ENCODE measurements at regions not wholly inside any gene's neighbourhood (a gene's known extent, or its start where the extent isn't known, plus 50 kb on each side); places are given as distances from the start of the nearest gene placed in this dataset.

GRCh38 chr1:106889059-106889458 is 167.4 kb upstream of the PRMT6 start:
- H3K36me3 ChIP-seq (replicated peaks in 1 of 2; ENCODE audit: control insufficient read depth in 1 of 2, insufficient read depth in 2 of 2, low read length in 2 of 2), result no peaks in the 10 kb centered on the region
- ChIA-PET POLR2A (no interaction called here), CTCF (ENCODE audit: low intra/inter-chr PET ratio, low total read pairs) (no interaction called here)
- no peaks in the 10 kb centered on the region for H3K27me3 ChIP-seq (ENCODE audit: control insufficient read depth in 1 of 2, insufficient read depth in 2 of 2, low read length in 2 of 2)
- no peak overlapping the region for H3K27ac ChIP-seq (ENCODE audit: extremely low read length, insufficient read depth, low read length)
- H3K4me2 ChIP-seq (ENCODE audit: low read depth, low read length), result no peak overlapping the region
- 0% methylated on average over 1 of the region's 1 CpG for whole genome bisulfite sequencing (ENCODE audit: low lambda C conversion rate)
- DNase-seq (ENCODE audit: low spot score), result no peak
- no peak for TF ChIP-seq ZFP91 (CRISPR knock-in tag; IDR thresholded peaks at IDR 0.05; ENCODE audit: borderline replicate concordance)
- no peak for TF ChIP-seq ZNF879 (CRISPR knock-in tag; IDR thresholded peaks at IDR 0.05)
- TF ChIP-seq ZC3H13 (CRISPR knock-in tag; IDR thresholded peaks at IDR 0.05), result no peak
- TF ChIP-seq ZBTB1 (CRISPR knock-in tag; IDR thresholded peaks at IDR 0.05; ENCODE audit: borderline replicate concordance), result no peak
- no peak for TF ChIP-seq ZMYM4 (CRISPR knock-in tag; IDR thresholded peaks at IDR 0.05)
- TF ChIP-seq SAP130 (CRISPR knock-in tag; IDR thresholded peaks at IDR 0.05; ENCODE audit: low read depth), result no peak
- TF ChIP-seq MIXL1 (CRISPR knock-in tag; IDR thresholded peaks at IDR 0.05), result no peak
- TF ChIP-seq LBX2 (CRISPR knock-in tag; IDR thresholded peaks at IDR 0.05; ENCODE audit: borderline replicate concordance), result no peak
- no peak for TF ChIP-seq ZNF232 (CRISPR knock-in tag; IDR thresholded peaks at IDR 0.05; ENCODE audit: borderline replicate concordance)
- TF ChIP-seq CHCHD3 (CRISPR knock-in tag; IDR thresholded peaks at IDR 0.05), result no peak
- no peak for TF ChIP-seq AGO1 (IDR thresholded peaks at IDR 0.05; ENCODE audit: low read depth, low read length, poor library complexity, severe bottlenecking)
- no peak for TF ChIP-seq TRIM22 (IDR thresholded peaks at IDR 0.05)
- no peak for TF ChIP-seq ZNF646 (CRISPR knock-in tag; IDR thresholded peaks at IDR 0.05)
- no peak overlapping the region for H3K4me3 ChIP-seq (replicated peaks in 1 of 3; ENCODE audit: insufficient read depth in 1 of 3, low read depth in 2 of 3, low read length in 3 of 3)
- no TSS peak for BruUV-seq (replicated peaks)
- no peak for FAIRE-seq
- in situ Hi-C loops (cut with HindIII; ENCODE audit: extremely low pct_ligation_motif_present, low pct_unique_long_range_greater_than_20kb), result no loop called here
- no peak for ATAC-seq
- H2AFZ ChIP-seq (ENCODE audit: low read length), result no peak overlapping the region
- H3K9ac ChIP-seq (ENCODE audit: insufficient read depth, low read depth, low read length), result no peak overlapping the region
- intact Hi-C loops (cut with micrococcal nuclease; ENCODE audit: unreplicated experiment), result no loop called here
- H3K9me3 ChIP-seq (ENCODE audit: low read length), result peaks cover 45% of the 10 kb centered on the region
- H3K4me1 ChIP-seq (ENCODE audit: insufficient read depth, low read length), result no peaks in the 10 kb centered on the region
- H3K79me2 ChIP-seq (ENCODE audit: insufficient read depth, low read length), result no peaks in the 10 kb centered on the region
- no peaks in the 10 kb centered on the region for H4K20me1 ChIP-seq (ENCODE audit: insufficient read depth, low read length)
